NCI-H187 (cell line): ENCODE measurements at regions not wholly inside any gene's neighbourhood (a gene's known extent, or its start where the extent isn't known, plus 50 kb on each side); places are given as distances from the start of the nearest gene placed in this dataset.

Experiments used
- DNase-seq, 2 experiments: peaks; one replicate each; lab custom pipeline; 2025; lab: John Stamatoyannopoulos, UW

- DNase-seq, result no peak
These were observed 107.4 kb upstream of the NAV3 start for GRCh38 chr12:77723308-77723707.

GRCh38 chr12:77722536-77722935 is 108.2 kb upstream of the NAV3 start:
- DNase-seq, result no peak

- DNase-seq, result no peak
These were observed 110.4 kb upstream of the NAV3 start for GRCh38 chr12:77720258-77720657.

- DNase-seq, result no peak
These were observed 120.5 kb upstream of the NAV3 start for GRCh38 chr12:77710209-77710608.

- no peak for DNase-seq
These were observed 133.6 kb upstream of the NAV3 start for GRCh38 chr12:77697126-77697525.

GRCh38 chr12:77696183-77696582 is 134.5 kb upstream of the NAV3 start:
- DNase-seq, result no peak

GRCh38 chr12:77689510-77690086 is 141.1 kb upstream of the NAV3 start:
- no peak for DNase-seq

GRCh38 chr12:77687321-77687720 is 143.4 kb upstream of the NAV3 start:
- no peak for DNase-seq

GRCh38 chr12:77686760-77687159 is 143.9 kb upstream of the NAV3 start:
- DNase-seq, result peak in 1 of 2 experiments; percentile 5

GRCh38 chr12:77685901-77686300 is 144.8 kb upstream of the NAV3 start:
- no peak for DNase-seq

GRCh38 chr12:77685112-77685511 is 145.6 kb upstream of the NAV3 start:
- DNase-seq, result peak; percentile 50 to 78

- DNase-seq, result no peak
These were observed 148.2 kb upstream of the NAV3 start for GRCh38 chr12:77682488-77682887.

- no peak for DNase-seq
These were observed 149.0 kb upstream of the NAV3 start for GRCh38 chr12:77681726-77682125.

GRCh38 chr12:77679686-77680085 is 151.0 kb upstream of the NAV3 start:
- DNase-seq, result no peak

GRCh38 chr12:77678621-77679020 is 152.1 kb upstream of the NAV3 start:
- no peak for DNase-seq

- no peak for DNase-seq
These were observed 163.6 kb upstream of the NAV3 start for GRCh38 chr12:77667101-77667500.

- DNase-seq, result no peak
These were observed 182.0 kb upstream of the NAV3 start for GRCh38 chr12:77648716-77649115.

GRCh38 chr12:77645966-77646598 is 184.6 kb upstream of the NAV3 start:
- no peak for DNase-seq

- DNase-seq, result no peak
These were observed 185.6 kb upstream of the NAV3 start for GRCh38 chr12:77644915-77645605.

- no peak for DNase-seq
These were observed 188.4 kb upstream of the NAV3 start for GRCh38 chr12:77642246-77642645.

GRCh38 chr12:77640356-77640755 is 190.3 kb upstream of the NAV3 start:
- DNase-seq, result no peak

- DNase-seq, result no peak
These were observed 199.8 kb upstream of the NAV3 start for GRCh38 chr12:77630790-77631445.

- DNase-seq, result no peak
These were observed 200.3 kb upstream of the NAV3 start for GRCh38 chr12:77630344-77630743.
